C4-2B (cell line): ENCODE measurements at regions not wholly inside any gene's neighbourhood (a gene's known extent, or its start where the extent isn't known, plus 50 kb on each side); places are given as distances from the start of the nearest gene placed in this dataset.

ENCODE experiments used
- CTCF ChIP-seq: fragments of 450-650 bp; conservative IDR thresholded peaks from 2 replicates; pipeline ENCODE4 v1.5.1; 2017; ENCODE audit warnings: mild to moderate bottlenecking
- ZFX ChIP-seq: fragments of 450-650 bp; IDR thresholded peaks from 2 replicates; pipeline ENCODE4 v1.6.1; 2017

DNA sequence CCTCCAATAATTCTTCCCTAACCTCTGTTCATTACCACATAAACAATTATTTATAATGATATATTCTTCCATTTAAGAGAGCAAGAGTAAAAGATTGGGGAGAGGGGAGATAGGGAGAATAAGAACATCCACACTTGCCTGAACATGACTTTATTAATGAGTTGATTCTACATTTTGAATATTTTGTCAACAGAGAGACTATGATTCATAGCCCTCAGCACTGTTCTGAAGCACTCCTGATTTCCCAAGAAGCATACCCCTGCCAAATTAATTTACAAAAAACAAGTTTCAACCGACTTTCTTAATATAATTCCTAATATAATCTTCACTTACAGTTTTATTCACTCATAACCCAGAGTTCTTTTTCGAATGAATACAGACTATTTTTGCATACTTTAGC is 828.8 kb downstream of the ROBO2 start:
- TF ChIP-seq CTCF (no peak), ZFX (no peak)
